ENCODE measurements at regions not wholly inside any gene's neighbourhood (a gene's known extent, or its start where the extent isn't known, plus 50 kb on each side); places are given as distances from the start of the nearest gene placed in this dataset.

DNA sequence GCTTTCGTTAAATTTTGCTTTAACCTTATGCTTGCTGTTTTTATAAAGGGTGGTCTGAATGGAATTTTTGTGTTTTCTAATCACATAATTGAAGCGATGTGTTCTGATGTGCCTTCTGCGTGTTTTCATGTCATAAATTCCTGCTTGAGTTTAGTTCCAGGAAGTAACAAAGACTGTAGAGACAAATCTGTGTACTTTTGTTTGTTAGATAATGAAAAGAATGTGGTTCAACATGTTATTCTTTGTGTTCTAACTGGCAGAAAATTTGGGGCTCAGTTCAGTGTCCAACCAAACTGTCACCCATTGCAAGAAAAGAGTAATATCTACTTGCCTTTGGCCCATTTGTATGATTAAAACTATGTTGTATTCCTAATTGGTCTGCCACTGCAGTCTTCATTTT, 324.0 kb downstream of the DIPK2A start:
- no peak for DNase-seq (ENCODE audit: low spot score)

DNA sequence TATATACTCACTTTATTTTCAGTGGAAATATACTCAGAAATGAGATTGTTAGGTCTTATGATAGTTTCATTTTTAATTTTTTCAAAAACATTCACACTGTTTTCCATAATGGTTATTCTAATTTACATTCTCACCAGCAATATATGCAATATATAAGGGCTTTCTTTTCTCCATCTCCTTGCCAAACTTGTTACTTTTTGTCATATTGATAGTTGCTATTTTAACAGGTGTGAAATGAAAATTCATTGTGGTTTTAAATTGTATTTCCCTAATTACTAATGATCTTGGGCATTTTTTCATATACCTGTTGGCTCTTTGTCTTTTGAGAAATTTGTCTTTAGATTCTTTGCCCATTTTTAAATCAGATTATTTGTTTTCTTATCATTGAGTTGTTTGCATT, 325.2 kb downstream of the DIPK2A start:
- no peak for DNase-seq (ENCODE audit: low spot score)

DNA sequence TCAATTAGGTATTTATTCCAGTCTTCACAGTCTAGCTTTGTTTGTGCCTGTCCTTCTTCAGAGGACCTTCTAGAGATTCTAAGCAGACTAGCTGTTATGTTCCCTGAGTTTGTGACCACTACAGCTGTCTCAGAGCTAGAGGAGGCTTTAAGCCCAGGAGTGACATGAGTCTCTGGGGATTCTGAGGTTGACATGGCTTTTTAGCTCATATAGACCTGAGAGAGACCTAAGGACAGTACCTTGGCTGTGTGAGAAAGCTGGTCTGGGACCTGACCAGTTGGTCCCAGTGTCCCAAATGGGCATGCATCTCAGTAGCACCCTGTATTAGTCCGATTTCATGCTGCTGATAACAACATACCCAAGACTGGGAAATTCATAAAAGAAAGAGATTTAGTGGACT, 330.2 kb downstream of the DIPK2A start:
- DNase-seq (ENCODE audit: low spot score): no peak

DNA sequence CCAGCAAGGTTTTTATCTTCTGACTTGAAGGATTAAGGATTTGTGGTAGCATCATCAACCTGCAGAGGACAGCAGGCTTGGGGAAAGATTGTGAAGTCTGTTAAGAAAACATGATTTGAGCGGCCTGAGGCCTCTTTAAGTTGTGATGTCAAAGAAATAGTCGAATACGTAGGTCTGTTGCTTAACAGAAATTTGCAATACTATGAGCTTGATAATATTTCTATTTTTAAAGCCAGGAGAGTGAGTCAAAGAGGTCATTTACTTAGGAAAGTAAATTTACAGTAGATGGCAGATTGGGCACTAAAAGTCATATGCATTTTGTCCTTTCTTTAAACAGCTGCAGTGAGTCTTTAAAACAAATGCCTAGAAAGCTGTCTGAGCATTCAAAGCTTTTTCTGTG, 336.3 kb downstream of the DIPK2A start:
- no peak for DNase-seq (ENCODE audit: low spot score)

DNA sequence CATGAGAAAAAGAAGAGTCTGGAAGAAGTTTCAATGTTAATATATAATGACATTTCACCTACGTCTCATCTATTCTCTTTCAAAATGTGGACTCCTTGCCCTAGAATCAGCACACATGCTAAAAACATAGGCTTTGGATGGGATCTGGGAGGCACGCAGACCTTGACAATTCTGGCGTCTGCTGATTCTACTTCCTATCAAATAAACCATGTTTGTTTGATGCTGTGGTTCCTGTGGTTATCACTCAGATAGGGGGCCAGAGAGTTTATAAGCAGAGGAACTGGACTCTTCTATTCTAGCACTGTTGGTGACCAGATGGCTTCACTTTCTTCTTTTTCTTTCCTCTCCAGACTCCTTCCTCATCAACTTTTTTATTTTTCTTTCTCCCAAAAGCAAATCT, 336.8 kb downstream of the DIPK2A start:
- no peak for DNase-seq (ENCODE audit: low spot score)

DNA sequence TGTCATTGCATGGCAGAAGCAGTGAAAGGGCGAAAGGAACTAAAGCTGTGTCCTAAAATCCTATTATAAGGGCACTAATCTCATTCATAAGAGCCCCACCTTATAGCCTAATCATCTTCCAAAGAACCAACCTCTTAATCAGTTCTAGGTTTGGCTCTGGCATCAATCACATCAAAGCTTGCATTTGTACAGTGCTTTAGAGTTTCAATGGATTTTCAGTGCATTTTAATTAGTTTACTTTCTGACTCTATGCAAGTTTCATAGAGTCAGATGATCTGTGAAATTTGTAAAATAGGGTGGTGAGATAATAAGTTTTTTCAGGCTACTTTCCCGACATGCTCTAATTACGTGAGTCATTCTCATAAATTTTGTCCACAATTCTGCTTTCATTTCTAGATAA, 341.1 kb downstream of the DIPK2A start:
- DNase-seq (ENCODE audit: low spot score): no peak

DNA sequence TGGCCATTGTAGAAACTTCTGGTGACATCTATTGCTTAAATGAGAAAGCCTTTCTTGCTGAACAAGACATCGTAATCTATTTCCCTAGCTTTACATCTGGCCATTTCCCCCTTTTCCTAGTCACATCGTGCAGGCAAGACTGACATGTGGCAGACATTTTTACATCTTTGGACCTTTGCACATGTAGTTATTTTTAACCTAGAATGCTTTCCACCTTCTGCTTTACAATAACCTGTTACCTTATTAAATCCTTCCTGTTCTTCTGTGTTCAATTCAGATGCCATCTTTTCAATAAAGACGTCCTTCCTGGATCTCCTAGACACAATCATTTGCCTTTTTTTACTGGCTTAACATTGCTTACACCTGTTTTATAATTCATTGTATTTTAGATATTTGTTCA, 343.3 kb downstream of the DIPK2A start:
- DNase-seq (ENCODE audit: low spot score): no peak

DNA sequence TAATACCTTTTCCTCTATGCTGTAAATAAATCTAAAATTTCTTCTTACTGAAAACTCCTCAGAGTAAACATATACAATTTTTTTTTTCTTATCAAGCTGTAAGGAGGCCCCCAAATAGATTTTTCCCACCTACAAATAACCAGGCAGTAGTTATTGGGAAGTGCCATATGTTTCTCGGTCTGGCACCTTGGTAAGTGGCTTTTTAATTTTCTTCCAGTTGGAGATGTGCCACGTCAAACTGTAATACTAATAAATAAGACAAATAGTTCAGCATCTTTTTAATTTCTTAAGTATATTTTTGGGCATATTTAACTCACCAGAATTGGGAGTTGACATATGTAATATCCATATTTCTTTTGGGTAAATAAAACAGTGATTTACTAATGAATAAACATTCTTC, 346.3 kb downstream of the DIPK2A start:
- no peak for DNase-seq (ENCODE audit: low spot score)

DNA sequence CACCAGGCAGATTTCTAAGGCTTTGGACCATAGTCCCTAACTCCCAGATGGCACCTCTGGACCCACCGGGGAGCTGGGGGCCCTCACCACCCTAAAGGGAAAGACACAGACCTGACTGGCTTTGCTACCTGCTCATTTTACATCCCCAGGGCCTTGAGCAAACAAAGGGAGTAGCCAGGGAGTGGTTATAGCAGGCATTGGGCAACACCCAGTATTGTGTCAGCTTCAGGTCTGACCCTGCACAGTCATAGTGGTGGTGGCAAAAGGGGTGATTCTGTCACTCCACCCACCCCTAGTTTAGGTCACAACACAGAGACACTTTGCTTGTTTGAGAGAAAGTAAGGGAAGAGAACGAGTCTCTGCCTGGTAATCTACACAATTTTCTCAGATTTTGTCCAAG, 352.5 kb downstream of the DIPK2A start:
- DNase-seq (ENCODE audit: low spot score): no peak

DNA sequence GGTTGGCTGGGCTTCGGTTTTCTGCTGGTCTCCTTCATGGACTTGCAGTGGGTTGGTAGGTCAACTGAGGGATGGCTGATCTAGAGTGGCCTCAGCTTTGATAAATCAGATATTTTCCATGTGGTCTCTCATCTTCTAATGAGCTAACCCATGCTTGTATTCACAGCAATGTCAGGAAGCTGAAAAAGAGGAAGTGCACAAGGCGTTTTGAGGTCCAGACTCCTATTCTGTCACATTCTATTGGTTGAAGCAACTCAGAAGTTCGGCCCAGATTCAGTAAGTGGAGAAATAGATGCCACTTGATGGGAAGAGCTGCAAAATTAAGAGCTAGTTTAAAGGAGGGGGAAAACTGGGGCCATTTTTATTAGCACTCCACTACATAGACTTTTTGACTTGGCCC, 361.2 kb downstream of the DIPK2A start:
- no peak for DNase-seq (ENCODE audit: low spot score)

DNA sequence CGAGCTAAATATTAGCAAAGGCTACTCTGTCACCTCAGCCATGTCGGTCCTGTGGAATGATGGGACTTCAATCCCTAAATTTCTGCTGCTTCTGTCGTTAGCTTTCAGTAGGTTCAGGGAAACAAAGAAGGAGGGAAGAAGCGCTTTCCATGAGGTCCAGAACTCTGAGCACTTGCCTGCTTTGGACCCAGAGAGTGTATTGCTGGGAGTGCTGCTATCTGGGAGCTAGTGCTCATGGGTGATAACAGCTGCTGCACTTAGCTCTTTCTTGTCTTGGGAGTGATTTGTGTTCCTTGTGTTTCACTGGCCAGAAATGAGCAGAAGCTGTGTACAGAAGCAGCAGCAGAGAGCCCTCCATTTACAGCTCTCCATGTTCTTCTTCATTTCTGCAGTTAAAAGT, 369.8 kb downstream of the DIPK2A start:
- DNase-seq (ENCODE audit: low spot score): no peak

DNA sequence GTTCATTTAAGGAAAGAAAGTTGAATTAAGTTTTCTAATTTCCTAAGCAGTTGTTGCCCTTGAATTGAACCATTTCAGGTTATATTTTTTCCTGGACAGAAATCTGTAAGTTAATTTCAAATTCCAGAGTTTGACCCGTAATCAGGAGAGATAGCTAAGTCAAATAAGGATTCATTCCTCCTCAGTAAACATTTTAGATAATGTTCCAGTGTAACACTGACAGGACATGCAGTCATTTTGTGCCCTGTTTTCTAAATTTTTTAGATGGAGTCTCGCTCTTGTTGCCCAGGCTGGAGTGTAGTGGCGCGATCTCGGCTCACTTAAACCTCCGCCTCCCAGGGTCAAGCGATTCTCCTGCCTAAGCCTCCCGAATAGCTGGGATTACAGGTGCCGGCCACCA, 371.7 kb downstream of the DIPK2A start:
- DNase-seq (ENCODE audit: low spot score): no peak

DNA sequence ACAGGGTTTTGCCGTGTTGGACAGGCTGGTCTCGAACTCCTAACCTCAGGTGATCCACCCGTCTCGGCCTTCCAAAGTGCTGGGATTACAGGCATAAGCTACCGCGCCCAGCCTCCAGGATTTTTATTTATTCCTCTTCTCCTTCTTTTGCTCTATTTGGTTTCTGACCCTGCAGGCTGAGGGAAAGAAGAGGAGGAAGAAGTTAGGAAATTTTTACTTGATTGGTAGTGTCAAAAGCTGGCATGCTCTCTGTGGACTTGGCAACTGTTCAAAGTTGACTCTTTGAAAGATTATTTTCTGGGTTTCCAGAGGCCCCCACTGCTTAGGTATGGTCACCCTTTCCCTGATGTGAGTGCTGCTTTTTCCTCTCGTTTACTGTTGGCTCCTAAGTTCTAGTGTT, 372.2 kb downstream of the DIPK2A start:
- no peak for DNase-seq (ENCODE audit: low spot score)

DNA sequence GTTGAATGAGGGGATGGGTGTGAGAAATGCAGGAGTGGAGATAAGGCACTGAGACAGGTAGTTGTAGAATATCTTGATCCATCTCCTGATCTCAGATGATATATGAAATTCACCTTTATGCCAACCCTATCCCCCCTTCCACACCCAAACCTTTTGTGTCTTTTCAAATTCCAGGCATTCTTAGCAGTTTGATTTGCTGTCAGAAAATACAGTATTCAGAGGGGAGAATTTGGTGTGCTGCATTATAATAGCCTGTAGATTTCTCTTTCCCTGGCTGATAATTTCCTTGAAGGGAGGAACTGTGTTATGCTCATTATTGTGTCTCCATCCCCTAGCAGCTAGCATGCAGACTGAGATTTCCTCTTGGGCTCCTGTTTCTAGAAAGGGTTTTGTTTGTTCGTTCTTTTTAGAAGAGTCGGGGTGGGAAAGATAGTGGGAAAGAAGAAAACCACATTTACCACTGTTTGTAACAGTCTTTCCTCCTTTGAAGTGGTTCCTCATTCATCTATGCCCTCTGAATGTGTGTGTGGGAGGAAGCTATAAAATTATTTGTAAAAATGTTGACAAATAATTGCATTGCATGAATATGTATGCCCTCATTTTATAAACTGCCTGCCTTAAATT, 373.4 kb downstream of the DIPK2A start:
- DNase-seq (ENCODE audit: low spot score): no peak

DNA sequence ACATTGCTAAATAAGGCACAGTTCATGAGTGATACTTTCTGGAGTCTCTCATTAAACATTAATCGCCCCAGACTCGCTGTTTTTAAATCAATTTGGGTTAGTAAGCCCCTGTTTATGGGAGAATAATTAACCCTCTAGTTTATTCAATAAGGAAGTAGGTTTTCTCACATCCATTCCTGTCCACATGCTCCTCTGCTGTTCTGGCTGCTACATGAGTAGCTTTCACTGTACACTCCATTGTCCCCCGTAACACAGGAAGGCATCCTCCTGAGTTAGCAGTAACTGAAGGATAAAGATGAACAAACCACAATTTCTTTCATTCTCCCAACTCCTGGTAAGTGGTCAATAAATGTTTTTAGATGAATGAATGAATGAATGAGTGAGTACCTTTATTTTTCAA, 378.5 kb downstream of the DIPK2A start:
- DNase-seq (ENCODE audit: low spot score): no peak

DNA sequence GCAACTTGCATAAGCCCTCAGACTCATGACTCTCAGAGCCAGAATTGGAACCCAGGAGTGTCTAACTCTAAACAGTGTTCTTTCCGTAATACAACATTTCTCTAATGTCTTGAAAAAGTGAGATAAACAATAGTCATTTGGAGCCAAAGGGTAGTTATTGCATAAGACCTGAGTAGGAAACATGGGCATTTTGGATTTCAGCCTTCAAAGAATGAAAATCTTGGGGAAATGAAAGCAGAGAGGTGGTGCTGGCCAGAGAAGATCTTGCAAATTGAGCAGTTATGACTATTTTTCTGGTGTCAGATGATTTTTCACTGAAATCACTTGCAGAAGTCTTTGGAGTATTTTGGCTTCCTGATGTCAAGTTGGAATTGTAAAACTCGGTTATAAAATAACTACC, 379.4 kb downstream of the DIPK2A start:
- DNase-seq (ENCODE audit: low spot score): no peak

DNA sequence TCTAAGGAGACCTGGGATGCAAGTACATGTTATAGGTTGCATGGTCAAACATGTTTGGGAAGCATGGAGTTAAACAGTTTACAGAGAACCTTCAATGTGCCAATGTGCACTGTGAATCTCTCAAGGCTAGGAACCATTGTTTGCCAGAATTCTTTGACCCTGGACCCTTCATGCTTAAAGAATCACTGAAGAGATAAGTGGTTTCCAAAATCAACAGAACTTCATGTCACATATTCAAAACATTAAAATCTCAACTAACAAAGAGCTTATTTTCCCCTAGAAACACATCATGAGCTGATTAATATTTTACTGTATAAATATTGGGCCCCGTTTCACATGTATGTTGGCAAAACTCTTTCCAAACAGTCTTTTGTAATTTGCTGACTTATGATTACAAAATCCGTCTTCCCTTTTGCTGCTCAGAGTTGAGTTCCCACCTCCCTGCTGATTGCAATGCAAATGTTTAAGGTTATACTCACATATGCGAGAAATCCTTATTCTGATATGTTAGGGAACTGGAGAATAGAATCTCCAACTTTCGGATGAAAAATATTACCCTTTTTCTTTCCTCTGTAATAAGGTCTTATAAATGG, 380.2 kb downstream of the DIPK2A start:
- DNase-seq (ENCODE audit: low spot score): no peak

DNA sequence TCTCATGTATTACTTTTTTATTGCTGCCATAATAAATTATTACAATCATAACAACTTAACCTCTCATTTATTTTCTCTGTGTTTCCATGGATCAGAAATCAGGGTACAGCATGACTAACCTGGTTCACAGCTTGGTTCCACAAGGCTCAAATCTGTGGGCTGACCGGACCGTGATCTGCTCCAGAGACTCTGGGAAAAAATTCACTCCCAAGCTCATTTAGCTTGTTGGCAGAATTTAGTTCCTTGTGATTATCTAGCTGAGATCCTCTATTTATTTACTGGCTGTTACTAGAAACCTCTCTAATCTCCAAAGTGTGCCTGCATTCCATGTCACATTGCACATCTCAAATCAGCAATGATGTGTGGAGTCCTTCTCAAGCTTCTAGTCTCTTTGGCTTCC, 386.6 kb downstream of the DIPK2A start:
- DNase-seq (ENCODE audit: low spot score): no peak

DNA sequence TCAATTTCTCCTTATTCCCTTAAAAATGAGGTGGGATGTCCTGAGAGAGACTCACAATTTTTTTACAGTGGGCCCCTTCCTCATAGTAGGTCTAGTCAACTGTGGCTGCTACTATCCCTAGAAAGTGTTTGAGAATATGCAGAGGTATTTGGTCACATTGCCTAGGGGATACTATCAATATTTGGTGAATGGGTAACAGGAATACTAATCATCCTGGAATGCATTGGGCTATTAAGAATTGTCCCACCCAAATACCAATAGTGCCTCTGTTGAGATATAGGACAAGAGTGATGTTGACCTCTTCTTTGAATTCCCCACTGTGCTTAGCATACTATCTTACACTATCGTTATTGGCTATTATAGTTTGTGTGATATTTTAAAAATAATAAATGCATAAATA, 389.4 kb downstream of the DIPK2A start:
- DNase-seq (ENCODE audit: low spot score): no peak

DNA sequence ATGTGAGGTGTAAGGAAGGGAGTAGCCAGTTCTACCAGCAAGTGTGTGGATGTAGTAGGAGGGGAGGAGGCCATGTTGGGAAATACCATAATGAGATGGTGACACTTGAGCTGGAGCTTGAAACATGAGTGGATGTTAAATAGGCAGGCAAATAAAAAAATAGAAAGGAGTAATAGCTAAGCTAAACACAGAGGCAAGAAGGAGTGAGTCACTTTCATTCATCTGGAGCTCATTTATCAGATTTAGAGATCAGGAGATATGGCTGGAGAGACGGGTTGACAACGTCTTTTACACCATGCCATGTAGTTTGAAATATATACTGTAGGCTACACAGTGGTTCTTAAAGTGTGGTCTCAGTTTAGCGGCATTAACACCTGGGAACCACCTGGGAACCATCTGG, 390.5 kb downstream of the DIPK2A start:
- DNase-seq (ENCODE audit: low spot score): no peak

DNA sequence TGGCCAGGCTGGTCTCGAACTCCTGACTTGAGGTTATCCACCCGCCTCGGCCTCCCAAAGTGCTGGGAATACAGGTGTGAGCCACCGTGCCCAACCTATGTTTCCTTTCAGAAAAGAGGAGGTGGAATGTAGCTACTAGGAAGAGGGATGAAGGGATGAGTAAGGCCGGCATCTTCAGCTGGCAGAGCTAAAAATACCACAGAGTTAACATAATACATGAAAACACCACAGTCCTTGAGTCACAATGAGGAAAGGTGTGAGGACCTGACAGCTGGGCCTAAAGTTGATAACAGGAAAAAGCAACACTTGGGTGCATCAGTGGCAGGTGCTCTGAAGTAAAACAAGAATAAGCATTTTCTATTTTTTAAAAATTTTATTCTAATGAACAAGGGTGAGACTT, 392.2 kb downstream of the DIPK2A start:
- DNase-seq (ENCODE audit: low spot score): no peak

DNA sequence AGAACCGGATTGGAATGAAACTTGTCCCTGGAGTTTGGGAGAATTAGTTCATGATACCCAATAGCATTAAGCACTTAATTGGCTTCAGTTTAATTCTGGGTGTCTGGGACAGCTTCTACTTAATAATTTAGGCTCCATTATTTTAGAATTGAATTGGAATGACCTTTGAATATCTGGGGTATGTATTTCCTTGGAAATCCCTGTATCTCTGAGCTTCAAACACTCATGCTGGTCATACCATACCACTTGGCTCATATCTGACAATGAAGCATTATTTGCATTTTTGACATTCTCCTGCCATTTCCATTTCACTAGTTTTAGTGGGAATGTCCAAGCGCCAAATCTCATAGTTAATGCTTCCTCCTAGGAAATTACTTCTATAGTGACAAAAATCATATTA, 393.1 kb downstream of the DIPK2A start:
- no peak for DNase-seq (ENCODE audit: low spot score)

DNA sequence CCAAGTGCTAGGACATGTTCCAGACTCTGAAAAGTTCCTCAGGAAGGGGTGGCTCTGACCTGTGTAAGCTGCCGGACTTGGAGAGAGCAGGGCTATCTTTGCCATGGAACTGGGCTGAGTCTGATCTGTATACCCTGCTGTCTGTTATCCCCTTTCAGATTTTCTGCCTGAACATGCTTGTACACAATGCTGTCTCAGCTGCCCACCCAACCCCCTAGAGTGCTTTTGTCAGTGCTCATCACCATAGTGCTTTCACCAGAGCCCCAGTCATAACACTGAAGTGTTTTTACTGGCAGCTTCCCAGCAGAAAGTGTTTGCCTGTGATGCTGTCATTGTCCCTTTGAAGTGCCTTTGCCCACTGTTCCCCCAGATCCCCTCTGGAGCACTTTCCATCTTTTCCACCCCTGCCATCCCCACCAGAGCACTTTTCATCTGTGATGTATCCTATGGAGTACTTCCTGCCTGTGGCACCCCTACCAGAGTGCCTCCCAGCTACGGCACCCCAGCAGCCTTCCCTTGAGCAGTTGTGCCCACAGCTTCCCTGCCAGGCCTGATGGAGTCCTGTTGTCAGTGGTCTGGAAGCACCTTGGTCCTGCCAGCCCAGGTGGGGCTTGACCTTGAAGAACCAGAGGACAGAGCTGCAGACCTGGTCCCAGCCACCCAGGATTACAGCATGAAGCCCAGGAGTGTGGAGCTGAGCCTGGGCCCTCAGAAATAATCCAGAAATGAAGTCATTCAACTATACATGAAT, 397.7 kb downstream of the DIPK2A start:
- DNase-seq (ENCODE audit: low spot score): no peak

DNA sequence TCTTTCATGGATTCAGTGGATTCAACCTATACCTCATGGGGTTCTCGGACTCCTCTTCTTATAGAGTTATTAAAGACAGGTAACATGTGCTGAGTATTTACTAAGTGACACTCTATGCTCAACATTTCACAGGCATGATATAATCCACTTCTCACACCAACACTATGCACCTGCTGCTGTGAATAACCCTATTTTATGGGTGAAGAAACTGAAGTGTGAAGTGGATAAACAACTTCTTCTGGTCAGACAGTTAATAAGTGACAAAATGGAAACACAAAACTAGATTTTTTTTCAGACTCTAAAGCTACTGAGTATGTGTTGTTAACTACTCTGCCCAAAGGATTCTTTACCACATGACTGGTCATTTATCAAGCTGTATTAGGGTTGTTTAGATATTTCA, 403.5 kb downstream of the DIPK2A start:
- DNase-seq (ENCODE audit: low spot score): no peak
